Adrenal gland (tissue), 5 donors: ENCODE measurements at regions not wholly inside any gene's neighbourhood (a gene's known extent, or its start where the extent isn't known, plus 50 kb on each side); places are given as distances from the start of the nearest gene placed in this dataset.

Experiments used
- CTCF ChIP-seq, 6 experiments: fragments of 450-650 bp in 4 of 6; fragments of 200-600 bp in 2 of 6; sonication (generic) in 1 of 6; IDR thresholded peaks; 1 replicate in 5 of 6; 2 replicates in 1 of 6; pipeline versions ENCODE4 v1.5.1 to v1.8.0; 2016 to 2021; ENCODE audit warnings: antibody characterized with exemption in 6 of 6, mild to moderate bottlenecking in 2 of 6, moderate library complexity in 1 of 6
- POLR2A ChIP-seq, 2 donors: fragments of 450-650 bp; IDR thresholded peaks; one replicate each; pipeline ENCODE4 v1.6.1; 2017; ENCODE audit warnings: antibody characterized with exemption in 2 of 2, mild to moderate bottlenecking in 2 of 2, moderate library complexity in 1 of 2
- donor health status: DM: no; HTN: no; CAD: no.

GRCh38 chr5:90173299-90174030 lies 236.1 kb downstream of the CETN3 start:
- TF ChIP-seq CTCF (IDR thresholded peaks at IDR 0.05) (no peak), POLR2A (IDR thresholded peaks at IDR 0.05) (no peak)
